HG03575 (cell line): ENCODE measurements at regions not wholly inside any gene's neighbourhood (a gene's known extent, or its start where the extent isn't known, plus 50 kb on each side); places are given as distances from the start of the nearest gene placed in this dataset.
"Not testable (repeated sequence)": the region's sequence is repeated elsewhere in the genome, so short reads cannot be mapped to it uniquely, and the experiment has no call there.

Experiments used
- ATAC-seq: cut with Tn5 transposase; IDR thresholded peaks from one replicate; pipeline ENCODE4 v1.9.1; 2021; ENCODE audit not compliant: unreplicated experiment, insufficient number of reproducible peaks, low FRiP score; ENCODE audit errors: extremely low read depth

DNA sequence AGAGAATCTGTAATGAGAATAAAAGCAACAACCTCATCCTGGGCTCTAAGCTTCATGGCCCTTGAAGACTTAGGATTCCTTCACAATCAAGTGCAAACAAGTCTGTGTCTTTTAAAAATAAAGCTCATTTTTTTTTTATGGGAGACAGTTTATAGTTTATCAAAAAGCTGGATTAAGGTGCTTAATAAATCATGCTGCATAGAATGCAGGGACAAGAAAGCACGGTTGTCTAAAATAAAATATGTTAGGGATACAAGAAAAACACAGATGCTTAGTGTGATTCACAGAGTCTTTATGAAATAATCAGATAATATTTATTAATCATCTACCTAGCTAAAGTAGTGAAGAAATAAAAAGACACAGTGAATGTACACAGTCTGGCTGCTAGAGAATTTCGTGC, 2045.9 kb upstream of the WWC1 start:
- no peak for ATAC-seq

DNA sequence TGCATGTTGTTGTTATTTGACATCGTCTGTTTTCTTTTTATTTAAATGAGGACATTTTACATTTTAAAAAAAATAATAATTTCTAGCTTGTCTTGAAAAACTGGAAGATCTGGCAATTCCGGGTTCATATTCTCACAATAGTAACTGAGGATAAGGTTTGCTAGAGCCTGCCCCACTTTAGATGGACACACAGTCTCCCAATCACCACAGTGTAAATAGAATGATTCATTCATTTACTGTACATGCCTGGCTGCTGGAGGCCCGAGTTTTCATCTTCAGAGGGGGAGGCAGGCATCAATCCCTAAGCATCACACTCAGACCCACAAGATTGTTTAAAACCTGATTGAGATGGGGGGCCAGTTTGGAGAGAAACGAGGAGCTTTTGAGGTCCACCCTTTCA, 2039.7 kb upstream of the WWC1 start:
- no peak for ATAC-seq

DNA sequence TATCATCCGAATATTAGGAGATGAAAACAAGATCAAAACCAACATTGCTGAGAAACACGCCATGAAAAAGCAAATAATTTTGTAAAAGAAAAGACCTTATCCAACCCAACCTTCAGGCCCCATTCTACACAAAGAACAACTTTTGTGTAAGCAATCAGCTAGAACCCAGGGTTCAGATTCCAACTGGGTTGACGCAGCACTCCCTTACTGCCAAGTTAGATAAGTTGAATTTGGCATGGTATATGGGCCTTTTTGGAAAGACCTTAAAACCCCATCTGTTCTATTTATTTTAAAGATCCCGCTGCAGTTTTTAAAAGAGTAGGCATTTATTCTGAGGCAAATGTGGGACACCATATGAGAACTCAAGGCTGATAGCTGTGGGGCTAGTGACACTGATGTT, 2033.8 kb upstream of the WWC1 start:
- no peak for ATAC-seq

DNA sequence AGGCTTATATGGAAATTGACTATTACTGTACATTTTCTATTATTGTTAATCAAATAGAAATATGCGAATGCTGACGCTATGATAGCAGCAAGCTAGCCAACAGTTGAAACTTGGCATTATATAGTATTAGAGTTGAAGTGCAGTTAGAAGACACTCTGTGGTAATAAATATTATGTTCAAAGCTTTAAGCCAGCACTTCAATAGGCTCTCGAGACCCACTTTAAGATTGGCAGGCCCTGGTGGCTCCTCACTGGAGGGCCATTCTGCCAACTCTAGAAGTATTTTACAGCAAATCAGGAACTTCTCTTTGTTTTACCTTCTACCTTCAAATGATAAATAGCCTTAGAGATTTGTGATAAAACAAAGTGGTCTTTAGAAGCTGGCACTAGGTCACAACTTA, 2029.0 kb upstream of the WWC1 start:
- no peak for ATAC-seq

DNA sequence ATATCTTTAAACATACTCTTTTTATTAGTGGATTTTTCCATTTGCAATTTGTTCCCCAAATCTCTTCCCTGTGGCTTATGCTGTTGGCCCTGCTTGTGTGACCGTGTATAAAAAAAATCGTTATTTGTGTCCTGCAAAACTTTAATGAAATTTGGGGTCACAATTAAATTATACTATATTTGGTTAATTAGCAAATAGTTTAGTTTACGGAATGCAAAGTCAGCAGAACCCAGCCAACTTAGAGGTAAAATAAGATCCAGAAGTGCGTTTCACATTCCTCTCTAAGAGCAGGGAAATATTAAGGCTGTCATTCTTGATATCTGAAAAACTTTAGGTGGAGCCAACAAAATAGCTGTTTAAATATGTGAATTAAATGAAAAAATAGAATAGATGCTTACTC, 2023.5 kb upstream of the WWC1 start:
- ATAC-seq: no peak

DNA sequence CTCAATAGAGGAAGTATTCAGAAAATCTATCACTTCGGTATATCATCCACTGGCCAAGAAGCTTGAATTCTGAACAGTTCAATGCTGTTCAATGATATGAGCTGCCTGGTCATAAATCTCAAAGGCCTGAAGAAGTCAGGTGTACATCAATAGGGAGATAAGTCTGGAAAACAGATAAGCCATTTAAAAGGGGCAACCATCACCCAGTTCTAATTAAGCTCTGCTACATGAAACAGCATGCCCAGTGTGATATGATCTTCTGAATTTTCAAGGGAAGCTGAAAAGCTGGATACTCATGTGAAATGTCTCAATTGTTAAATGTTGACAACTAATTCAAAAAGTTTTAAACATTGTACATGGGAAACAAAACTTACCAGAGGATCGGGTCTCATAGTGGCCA, 2020.7 kb upstream of the WWC1 start:
- no peak for ATAC-seq

DNA sequence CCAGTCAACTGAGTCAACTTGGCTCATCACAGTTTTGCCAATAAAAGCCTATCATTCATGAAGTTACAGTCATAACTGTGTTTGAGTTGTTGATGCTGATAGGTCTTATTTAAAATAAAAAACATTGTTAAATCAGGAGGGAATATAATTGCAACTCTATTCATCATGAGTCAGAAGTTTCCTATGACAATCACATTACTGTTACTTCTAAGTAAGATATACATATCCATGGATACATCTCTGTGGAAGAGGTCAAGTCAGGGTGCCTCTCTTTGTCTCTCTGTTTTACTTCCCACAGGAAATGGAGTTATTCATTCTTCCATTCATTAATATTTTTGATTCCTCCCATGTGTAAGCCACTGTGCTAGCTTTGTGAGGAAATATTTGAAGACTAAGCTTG, 2015.4 kb upstream of the WWC1 start:
- no peak for ATAC-seq

DNA sequence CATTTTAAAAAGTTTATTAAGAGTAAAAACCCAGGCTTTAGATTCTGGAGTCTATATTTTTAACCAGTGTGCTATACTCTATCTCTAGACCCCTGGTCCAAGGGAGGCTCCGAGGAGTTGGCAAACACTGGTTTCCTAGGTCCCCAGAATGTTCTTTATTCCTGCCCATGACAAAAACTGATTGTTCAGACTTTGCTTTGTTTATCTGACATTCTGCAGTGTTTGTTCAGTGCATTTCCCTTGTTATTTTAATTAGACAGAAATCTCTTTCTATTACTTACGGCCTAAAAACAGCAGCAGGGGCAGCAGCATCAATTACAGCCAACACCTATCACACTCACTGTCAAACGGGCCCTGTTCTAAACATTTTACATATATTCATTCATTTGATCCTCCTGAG, 2011.6 kb upstream of the WWC1 start:
- ATAC-seq: no peak

DNA sequence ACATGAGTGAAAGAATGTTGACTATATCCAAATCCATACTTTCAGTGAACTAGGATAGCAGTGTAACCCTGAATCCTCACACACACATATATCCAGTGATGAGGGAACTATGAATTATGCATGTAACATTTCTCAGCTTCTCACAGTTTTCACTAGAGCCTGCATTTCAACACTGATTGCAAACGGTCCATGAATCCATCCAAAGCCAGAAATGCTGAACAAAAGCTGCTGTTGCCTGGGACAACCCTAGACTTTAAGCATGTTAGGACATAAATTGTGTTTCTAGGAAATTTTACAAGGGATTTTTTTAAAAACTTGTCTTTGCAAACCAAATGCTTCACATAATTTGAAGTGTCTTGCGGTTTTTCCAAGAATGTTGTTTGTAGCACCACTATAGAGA, 2010.0 kb upstream of the WWC1 start:
- no peak for ATAC-seq

DNA sequence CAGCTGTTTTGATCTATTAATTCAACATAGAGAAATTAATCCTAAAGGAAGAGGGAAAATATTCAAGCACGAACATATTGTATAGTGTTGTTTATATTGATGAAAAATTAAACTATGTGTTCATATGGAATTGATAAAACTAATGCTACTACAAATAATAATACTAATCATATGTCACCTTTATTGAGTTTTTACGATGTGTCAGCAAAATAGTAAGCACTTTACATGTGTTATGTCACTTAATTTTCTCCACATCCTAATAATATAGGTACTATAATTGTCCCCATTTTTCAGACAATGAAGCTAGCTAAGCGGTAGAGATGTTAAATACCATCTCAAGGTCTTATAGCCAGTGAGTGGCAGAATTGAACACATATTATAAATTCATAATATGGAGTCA, 2008.5 kb upstream of the WWC1 start:
- no peak for ATAC-seq

DNA sequence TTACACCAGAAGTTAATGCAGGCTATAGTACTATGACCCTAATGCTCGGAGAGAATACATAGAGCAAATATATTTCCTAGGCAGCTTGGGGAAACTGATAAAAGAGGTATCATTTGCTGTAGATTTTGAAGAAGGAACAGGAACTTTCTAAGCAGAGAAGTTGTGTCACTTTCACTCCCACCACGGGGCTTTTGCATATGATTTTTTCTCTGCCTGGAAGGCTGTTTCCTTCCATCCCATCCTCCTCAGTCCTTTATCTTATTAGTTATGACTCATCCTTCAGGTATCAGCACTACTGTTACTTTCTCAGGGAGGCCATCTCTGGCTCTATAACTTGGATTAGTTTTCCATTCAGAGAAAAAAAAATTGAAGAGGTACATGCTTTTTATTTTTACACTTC, 2006.1 kb upstream of the WWC1 start:
- ATAC-seq: no peak

DNA sequence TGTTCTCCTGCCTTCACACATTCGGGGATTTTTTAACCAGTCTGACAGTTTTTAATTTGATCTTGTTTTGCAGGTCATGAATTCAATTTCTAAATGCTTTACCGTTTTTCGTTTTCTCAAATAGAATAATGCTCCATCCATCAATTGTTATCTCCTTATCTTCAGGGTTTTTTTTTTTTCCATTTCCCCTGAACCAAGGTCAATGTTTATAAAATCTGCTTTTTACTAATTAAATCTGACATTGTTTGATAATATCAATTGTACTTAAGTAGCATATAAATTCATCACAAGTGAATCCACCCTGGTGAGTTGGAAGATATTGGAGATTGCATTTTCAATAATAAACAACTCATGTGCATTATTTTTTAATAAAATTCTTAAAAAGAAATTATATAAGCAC, 2004.6 kb upstream of the WWC1 start:
- ATAC-seq: no peak

DNA sequence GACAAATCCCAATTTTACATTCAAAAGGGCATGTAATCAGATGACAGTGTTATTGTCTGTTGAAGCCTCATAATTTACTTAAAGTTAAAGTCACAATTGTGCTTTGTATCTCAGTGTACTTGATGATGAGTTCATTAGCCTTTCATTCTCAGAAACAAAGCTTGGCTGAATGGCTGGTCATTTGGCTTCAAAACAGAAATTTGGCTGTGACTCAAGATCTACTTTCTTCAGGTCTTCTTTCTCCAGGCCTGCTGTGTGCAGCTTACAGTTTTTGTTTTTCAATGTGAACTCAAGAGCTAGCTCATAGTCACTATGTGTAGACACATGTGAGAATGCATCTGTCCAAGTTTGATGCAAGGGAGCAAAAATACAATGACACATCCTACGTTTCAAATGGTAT, 2003.6 kb upstream of the WWC1 start:
- no peak for ATAC-seq

DNA sequence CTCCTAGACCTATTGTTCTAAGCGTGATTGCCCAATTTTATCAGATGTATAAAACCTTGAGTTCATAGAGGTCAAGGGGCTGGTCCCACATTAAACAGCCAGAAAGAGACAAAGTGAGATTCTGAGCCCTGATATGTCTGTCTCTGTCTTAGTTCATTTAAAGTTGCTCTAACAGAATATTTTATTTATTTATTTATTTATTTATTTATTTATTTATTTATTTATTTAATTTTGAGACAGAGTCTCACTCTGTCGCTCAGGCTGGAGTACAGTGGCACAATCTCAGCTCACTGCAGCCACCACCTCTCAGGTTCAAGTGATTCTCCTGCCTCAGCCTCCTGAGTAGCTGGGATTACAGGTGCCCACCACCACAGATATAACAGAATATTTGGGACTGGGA, 1999.6 kb upstream of the WWC1 start:
- not testable (repeated sequence) for ATAC-seq

DNA sequence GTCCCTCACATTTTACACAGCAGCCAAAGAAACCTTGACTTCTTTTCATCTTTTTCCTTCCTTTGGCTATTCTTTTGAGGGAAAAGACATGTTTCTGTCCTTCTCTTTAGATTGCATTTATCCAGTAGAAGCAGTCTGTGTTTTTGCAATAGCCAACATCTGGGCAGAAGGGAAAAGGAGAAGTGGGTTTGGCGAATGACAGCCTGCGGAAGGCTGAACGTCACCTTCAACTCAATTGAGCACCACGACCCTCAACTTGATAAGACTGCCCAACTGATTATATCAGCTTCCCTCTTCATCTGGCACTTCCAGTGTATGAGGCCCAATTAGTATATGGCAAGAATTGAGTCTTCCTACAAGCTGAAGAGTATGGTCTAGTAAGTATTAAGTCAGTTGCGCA, 1997.6 kb upstream of the WWC1 start:
- no peak for ATAC-seq

DNA sequence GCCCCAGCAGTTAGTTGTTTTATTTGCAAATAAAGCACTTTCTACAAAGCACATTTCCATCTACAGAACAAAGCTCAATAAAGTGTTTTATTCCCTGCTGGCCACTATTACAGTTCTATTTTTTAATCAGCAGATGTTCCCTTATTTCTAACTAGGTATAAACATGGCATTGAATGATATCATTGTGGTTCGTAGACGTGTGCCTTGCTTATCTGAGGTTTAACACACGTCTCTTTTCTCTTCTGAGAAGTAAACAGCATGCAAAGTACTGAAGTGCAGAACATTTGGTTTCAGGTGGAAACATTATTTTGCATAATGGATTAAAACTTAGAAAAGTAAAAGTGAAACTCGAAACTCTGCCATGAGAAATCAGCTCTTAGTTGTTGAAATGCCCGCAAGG, 1989.3 kb upstream of the WWC1 start:
- ATAC-seq: no peak

DNA sequence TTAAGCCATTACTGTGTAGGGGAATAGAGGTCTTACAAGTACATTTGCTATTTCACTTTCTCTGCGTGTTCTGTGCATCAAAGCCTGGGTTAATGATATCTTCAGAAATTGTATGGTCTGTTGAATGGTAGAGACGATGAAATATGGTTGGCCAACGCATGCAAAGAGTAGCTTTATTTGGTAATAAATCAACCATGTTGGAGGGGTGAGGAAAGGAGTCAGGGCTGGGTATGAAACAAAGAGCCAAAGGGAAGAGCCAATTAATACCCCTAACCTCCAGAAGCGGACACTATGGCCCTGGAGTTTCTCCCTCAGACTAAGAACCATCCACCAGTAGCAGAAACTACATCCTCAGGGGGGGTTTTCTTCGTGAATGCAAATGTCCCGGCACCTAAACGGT, 1974.0 kb upstream of the WWC1 start:
- ATAC-seq: no peak

DNA sequence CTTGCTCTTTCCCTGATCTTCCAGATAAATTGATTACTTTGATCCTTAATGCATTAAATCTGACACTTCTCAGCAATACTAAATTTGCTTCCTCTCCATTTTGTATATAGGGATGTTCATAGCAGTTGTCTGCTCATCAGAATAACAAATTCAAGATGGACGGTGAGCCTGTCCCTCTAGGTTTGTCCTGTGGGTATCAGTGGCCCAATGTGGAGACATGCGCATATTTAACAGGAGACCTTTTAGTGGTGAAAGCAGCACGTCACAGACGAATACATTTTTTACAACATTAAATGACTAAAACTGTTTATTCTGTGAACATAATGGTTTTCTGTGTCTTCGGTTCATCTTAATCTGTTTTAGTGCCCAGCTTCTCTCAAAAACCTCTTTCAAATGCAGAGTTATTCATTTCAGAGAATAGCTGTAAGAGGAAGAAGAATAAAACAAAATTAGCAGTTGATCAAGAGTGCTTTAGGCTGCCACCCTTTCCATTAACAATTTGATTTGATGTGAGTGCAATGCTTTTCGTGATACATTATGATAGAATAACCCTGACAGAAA, 1970.4 kb upstream of the WWC1 start:
- no peak for ATAC-seq

DNA sequence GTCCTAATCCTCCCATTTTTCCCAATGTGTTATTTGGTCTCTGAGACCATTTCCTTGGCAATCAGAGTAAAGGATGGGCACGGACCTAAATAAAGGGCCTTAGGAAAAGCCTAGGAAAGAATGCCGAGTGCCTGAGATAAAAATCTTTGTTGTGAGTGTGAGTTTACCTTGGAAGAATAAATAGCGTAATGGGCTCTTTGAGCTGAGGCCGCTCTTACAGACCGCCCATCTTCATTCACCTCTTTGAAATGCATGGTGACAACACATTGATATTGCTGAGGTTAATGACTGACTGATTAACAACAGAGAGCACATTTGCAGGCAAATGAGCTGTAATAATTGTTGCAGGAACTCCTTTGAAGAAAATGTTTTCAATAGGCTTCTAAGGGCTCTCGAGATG, 1967.1 kb upstream of the WWC1 start:
- no peak for ATAC-seq

DNA sequence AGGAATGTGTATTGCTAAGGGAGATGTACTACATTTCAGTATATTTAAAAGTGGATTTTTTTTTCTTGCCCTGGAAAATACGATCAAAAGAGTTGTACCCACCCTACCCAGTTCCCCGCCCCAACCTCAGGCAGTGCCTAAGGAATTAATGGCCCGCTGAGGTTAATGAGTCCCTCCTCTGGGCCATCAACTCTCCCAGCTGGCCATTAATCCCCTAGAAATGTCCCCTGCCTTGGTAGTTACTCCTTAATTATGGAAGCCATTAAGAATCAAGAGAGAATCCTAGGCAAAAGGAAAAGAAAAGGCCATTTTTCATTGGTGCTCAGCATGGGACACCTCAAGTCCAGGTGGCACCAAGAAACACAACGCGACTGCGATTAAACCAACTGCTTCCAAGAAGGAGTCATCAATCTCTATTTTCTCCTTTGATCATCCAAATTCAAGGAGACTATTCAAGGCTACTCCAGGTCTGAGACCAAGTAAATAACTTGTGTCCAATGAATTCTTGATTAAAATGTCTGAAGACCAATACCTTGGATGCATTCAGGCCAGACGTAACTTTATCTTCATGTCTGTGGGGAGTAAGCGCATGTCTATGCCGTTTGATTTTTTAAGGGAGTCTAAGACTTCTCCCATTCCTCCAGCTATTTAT, 1962.2 kb upstream of the WWC1 start:
- ATAC-seq: no peak

DNA sequence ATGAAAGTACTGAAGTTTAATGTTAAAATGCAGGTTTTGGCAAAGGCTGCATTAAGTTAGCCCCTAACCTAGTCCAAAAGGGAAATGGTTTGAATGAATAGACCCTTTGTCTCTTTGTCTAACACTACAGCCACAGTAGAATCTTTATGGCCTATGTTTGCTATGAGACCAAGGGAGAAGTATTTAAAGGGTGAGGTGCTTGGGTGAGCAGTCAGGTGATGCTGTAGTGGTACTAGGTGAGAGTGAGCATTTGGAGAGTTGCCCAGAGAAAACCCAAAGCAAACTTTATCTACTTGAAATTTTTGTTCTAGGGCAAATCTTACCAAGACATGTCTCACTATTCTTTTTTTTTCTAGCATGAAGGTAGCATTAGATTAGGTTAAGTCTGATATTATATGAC, 1961.4 kb upstream of the WWC1 start:
- no peak for ATAC-seq
